ENCODE measurements at regions not wholly inside any gene's neighbourhood (a gene's known extent, or its start where the extent isn't known, plus 50 kb on each side); places are given as distances from the start of the nearest gene placed in this dataset.

GRCh38 chr2:12350821-12351220 is 365.9 kb upstream of the TRIB2 start:
- TF ChIP-seq CTCF (IDR thresholded peaks at IDR 0.05; ENCODE audit: low read depth, low read length) = no peak
- no peak for TF ChIP-seq POLR2A (IDR thresholded peaks at IDR 0.05; ENCODE audit: extremely low read depth, insufficient read length)
- no peak for TF ChIP-seq MYC (IDR thresholded peaks at IDR 0.05; ENCODE audit: low read depth, low read length)
- no peak for TF ChIP-seq MAX (IDR thresholded peaks at IDR 0.05; ENCODE audit: low read depth, low read length)
- no peak for DNase-seq (ENCODE audit: low read depth)
- no peak overlapping the region for H3K4me3 ChIP-seq (ENCODE audit: low read depth, low read length)

GRCh38 chr2:12352889-12353288 is 363.8 kb upstream of the TRIB2 start:
- TF ChIP-seq MAX (IDR thresholded peaks at IDR 0.05; ENCODE audit: low read depth, low read length) (no peak), POLR2A (IDR thresholded peaks at IDR 0.05; ENCODE audit: extremely low read depth, insufficient read length) (no peak), MYC (IDR thresholded peaks at IDR 0.05; ENCODE audit: low read depth, low read length) (no peak), CTCF (IDR thresholded peaks at IDR 0.05; ENCODE audit: low read depth, low read length) (no peak)
- no peak for DNase-seq (ENCODE audit: low read depth)
- no peak overlapping the region for H3K4me3 ChIP-seq (ENCODE audit: low read depth, low read length)

- no peak for DNase-seq (ENCODE audit: low read depth)
- TF ChIP-seq MAX (IDR thresholded peaks at IDR 0.05; ENCODE audit: low read depth, low read length) = no peak
- no peak overlapping the region for H3K4me3 ChIP-seq (ENCODE audit: low read depth, low read length)
Observed at GRCh38 chr2:12361506-12361905, 355.2 kb upstream of the TRIB2 start.

GRCh38 chr2:12363138-12363537 is 353.6 kb upstream of the TRIB2 start:
- H3K4me3 ChIP-seq (ENCODE audit: low read depth, low read length) = no peak overlapping the region
- no peak for DNase-seq (ENCODE audit: low read depth)
- no peak for TF ChIP-seq CTCF (IDR thresholded peaks at IDR 0.05; ENCODE audit: low read depth, low read length)
- TF ChIP-seq MAX (IDR thresholded peaks at IDR 0.05; ENCODE audit: low read depth, low read length) = no peak
- TF ChIP-seq MYC (IDR thresholded peaks at IDR 0.05; ENCODE audit: low read depth, low read length) = no peak
- no peak for TF ChIP-seq POLR2A (IDR thresholded peaks at IDR 0.05; ENCODE audit: extremely low read depth, insufficient read length)

GRCh38 chr2:12363569-12363968 is 353.2 kb upstream of the TRIB2 start:
- H3K4me3 ChIP-seq (ENCODE audit: low read depth, low read length) = no peak overlapping the region
- DNase-seq (ENCODE audit: low read depth) = no peak
- TF ChIP-seq MYC (IDR thresholded peaks at IDR 0.05; ENCODE audit: low read depth, low read length) (no peak), POLR2A (IDR thresholded peaks at IDR 0.05; ENCODE audit: extremely low read depth, insufficient read length) (no peak), MAX (IDR thresholded peaks at IDR 0.05; ENCODE audit: low read depth, low read length) (no peak), CTCF (IDR thresholded peaks at IDR 0.05; ENCODE audit: low read depth, low read length) (no peak)

GRCh38 chr2:12369566-12369965 is 347.2 kb upstream of the TRIB2 start:
- DNase-seq (ENCODE audit: low read depth) = no peak
- H3K4me3 ChIP-seq (ENCODE audit: low read depth, low read length) = no peak overlapping the region
- TF ChIP-seq POLR2A (IDR thresholded peaks at IDR 0.05; ENCODE audit: extremely low read depth, insufficient read length) = no peak

GRCh38 chr2:12376025-12376424 is 340.7 kb upstream of the TRIB2 start:
- H3K4me3 ChIP-seq (ENCODE audit: low read depth, low read length) = no peak overlapping the region
- DNase-seq (ENCODE audit: low read depth) = no peak
- TF ChIP-seq MAX (IDR thresholded peaks at IDR 0.05; ENCODE audit: low read depth, low read length) = no peak
- TF ChIP-seq POLR2A (IDR thresholded peaks at IDR 0.05; ENCODE audit: extremely low read depth, insufficient read length) = no peak
- no peak for TF ChIP-seq MYC (IDR thresholded peaks at IDR 0.05; ENCODE audit: low read depth, low read length)
- no peak for TF ChIP-seq CTCF (IDR thresholded peaks at IDR 0.05; ENCODE audit: low read depth, low read length)
